ENCODE measurements at regions not wholly inside any gene's neighbourhood (a gene's known extent, or its start where the extent isn't known, plus 50 kb on each side); places are given as distances from the start of the nearest gene placed in this dataset.

GRCh38 chr2:215746226-215746886 is 267.0 kb downstream of the MREG start:
- no peak for TF ChIP-seq CTCF (IDR thresholded peaks at IDR 0.05)
- TF ChIP-seq POLR2A (IDR thresholded peaks at IDR 0.05), result no peak
